H1 (cell line): ENCODE measurements at regions not wholly inside any gene's neighbourhood (a gene's known extent, or its start where the extent isn't known, plus 50 kb on each side); places are given as distances from the start of the nearest gene placed in this dataset.

ENCODE experiments used
- CTCF ChIA-PET: fragments of 300-600 bp; sonication (Branson Sonifier 250); formaldehyde crosslinking; loops from one replicate; lab custom pipeline; 2021; ENCODE audit not compliant: partially characterized antibody; lab: Charles Lee
- POLR2A ChIA-PET: fragments of 300-600 bp; sonication (Branson Sonifier 250); formaldehyde crosslinking; loops from one replicate; lab custom pipeline; 2021; ENCODE audit warnings: inconsistent platforms; ENCODE audit not compliant: partially characterized antibody; lab: Charles Lee
- DNase-seq, 2 experiments: peaks; one replicate each; pipeline versions ENCODE4 v3.0.0 to v3.0.0-alpha.2; 2010 to 2022; ENCODE audit warnings: low spot score in 2 of 2, low read depth in 1 of 2, mixed read lengths in 1 of 2
- FAIRE-seq: peaks from 2 replicates; lab custom pipeline; 2011; peaks lifted over from hg19 to GRCh38; lab: Jason Lieb, UNC
- H2AFZ ChIP-seq: 2 replicates; pipeline ENCODE4 v1.8.1; 2012; ENCODE audit warnings: low read length, inconsistent platforms
- H2AK5ac ChIP-seq: 2 replicates; pipeline ENCODE4 v1.6.1; 2013; ENCODE audit warnings: low read depth, low read length
- H2BK120ac ChIP-seq: replicated peaks from 2 replicates; pipeline ENCODE3; 2013; ENCODE audit warnings: low read depth, low read length, inconsistent platforms
- H2BK12ac ChIP-seq: 2 replicates; pipeline ENCODE4 v1.6.1; 2013; ENCODE audit warnings: low read depth, low read length
- H2BK15ac ChIP-seq: 2 replicates; pipeline ENCODE4 v1.6.1; 2013; ENCODE audit warnings: low read length
- H2BK20ac ChIP-seq: 2 replicates; pipeline ENCODE4 v1.6.1; 2013; ENCODE audit warnings: low read length
- H2BK5ac ChIP-seq: 2 replicates; pipeline ENCODE4 v1.6.1; 2013; ENCODE audit warnings: low read depth, low read length
- H3K14ac ChIP-seq: 2 replicates; pipeline ENCODE4 v1.6.1; 2013; ENCODE audit warnings: inconsistent platforms; ENCODE audit not compliant: insufficient read length
- H3K18ac ChIP-seq: 2 replicates; pipeline ENCODE4 v1.6.1; 2013; ENCODE audit warnings: low read length; ENCODE audit errors: extremely low read depth
- H3K23ac ChIP-seq: 2 replicates; pipeline ENCODE4 v1.6.1; 2013; ENCODE audit warnings: inconsistent platforms; ENCODE audit not compliant: insufficient read length
- H3K23me2 ChIP-seq: 2 replicates; pipeline ENCODE4 v1.6.1; 2013; ENCODE audit warnings: low read depth, low read length
- H3K27ac ChIP-seq: 2 replicates; pipeline ENCODE4 v1.6.1; 2011; ENCODE audit warnings: low read depth, low read length, inconsistent platforms
- H3K27me3 ChIP-seq, 4 experiments: replicated peaks in 1 of 4; 1 replicate in 1 of 4; 2 replicates in 3 of 4; pipeline versions ENCODE4 v1.6.1 to v1.8.1; 2011 to 2013; ENCODE audit warnings: low read length in 3 of 4, mild to moderate bottlenecking in 3 of 4, inconsistent platforms in 2 of 4, mixed read lengths in 2 of 4, moderate library complexity in 1 of 4; ENCODE audit not compliant: control insufficient read depth in 3 of 4, insufficient read depth in 3 of 4; ENCODE audit errors: extremely low read depth in 1 of 4
- H3K36me3 ChIP-seq, 4 experiments: 2 replicates each; pipeline versions ENCODE4 v1.6.1 to v1.8.1; 2011 to 2013; ENCODE audit warnings: mild to moderate bottlenecking in 4 of 4, low read length in 3 of 4, moderate library complexity in 2 of 4, control low read depth in 1 of 4, inconsistent platforms in 1 of 4; ENCODE audit not compliant: insufficient read depth in 4 of 4, control insufficient read depth in 2 of 4
- H3K4ac ChIP-seq: replicated peaks from 2 replicates; pipeline ENCODE3; 2013; ENCODE audit warnings: low read length, low read depth, mixed read lengths, inconsistent platforms; ENCODE audit not compliant: insufficient read length
- H3K4me1 ChIP-seq, 4 experiments: replicated peaks in 1 of 4; 1 replicate in 1 of 4; 2 replicates in 3 of 4; pipeline versions ENCODE4 v1.6.1 to v1.8.1; 2011 to 2013; ENCODE audit warnings: low read length in 3 of 4, inconsistent platforms in 2 of 4, mixed read lengths in 1 of 4; ENCODE audit not compliant: insufficient read depth in 4 of 4, control insufficient read depth in 3 of 4
- H3K4me2 ChIP-seq, 2 experiments: 2 replicates each; pipeline versions ENCODE4 v1.6.1 to v1.8.1; 2011 to 2013; ENCODE audit warnings: low read depth in 2 of 2, low read length in 2 of 2, control low read depth in 1 of 2, inconsistent platforms in 1 of 2, mild to moderate bottlenecking in 1 of 2; ENCODE audit not compliant: insufficient read depth in 1 of 2
- H3K4me3 ChIP-seq, 4 experiments: fragments of 200-600, 300-600 bp in 1 of 4; sonication (generic), shearing (Covaris generic), sonication (Bioruptor Twin) in 1 of 4; 2 replicates each; pipeline versions ENCODE4 v1.5.1 to v1.8.1; 2011 to 2016; ENCODE audit warnings: low read length in 4 of 4, low read depth in 3 of 4, control low read depth in 2 of 4, inconsistent platforms in 2 of 4, mild to moderate bottlenecking in 2 of 4, mixed read lengths in 1 of 4, moderate library complexity in 1 of 4; ENCODE audit not compliant: insufficient read depth in 2 of 4; ENCODE audit errors: extremely low read depth in 1 of 4
- H3K56ac ChIP-seq: replicated peaks from 2 replicates; pipeline ENCODE3; 2013; ENCODE audit warnings: low read depth, mild to moderate bottlenecking, mixed read lengths, low read length, inconsistent platforms; ENCODE audit not compliant: insufficient read length
- H3K79me1 ChIP-seq: 2 replicates; pipeline ENCODE4 v1.6.1; 2013; ENCODE audit warnings: low read depth, low read length, control low read depth
- H3K79me2 ChIP-seq, 2 experiments: 2 replicates each; pipeline versions ENCODE4 v1.6.1 to v1.8.1; 2012 to 2013; ENCODE audit warnings: low read length in 2 of 2, mild to moderate bottlenecking in 2 of 2, inconsistent platforms in 1 of 2; ENCODE audit not compliant: insufficient read depth in 2 of 2, control insufficient read depth in 1 of 2
- H3K9ac ChIP-seq, 4 experiments: replicated peaks in 1 of 4; 1 replicate in 1 of 4; 2 replicates in 3 of 4; pipeline versions ENCODE4 v1.6.1 to v1.8.1; 2011 to 2013; ENCODE audit warnings: low read depth in 3 of 4, low read length in 3 of 4, control low read depth in 2 of 4, mild to moderate bottlenecking in 2 of 4, moderate library complexity in 2 of 4, inconsistent platforms in 1 of 4; ENCODE audit errors: extremely low read depth in 1 of 4
- H3K9me3 ChIP-seq, 2 experiments: 2 replicates each; pipeline versions ENCODE4 v1.6.1 to v1.8.1; 2012 to 2013; ENCODE audit warnings: mild to moderate bottlenecking in 2 of 2, moderate library complexity in 2 of 2, control low read depth in 1 of 2, inconsistent platforms in 1 of 2, low read depth in 1 of 2, low read length in 1 of 2, mixed read lengths in 1 of 2; ENCODE audit not compliant: insufficient read depth in 2 of 2
- H4K20me1 ChIP-seq, 2 experiments: replicated peaks in 1 of 2; 2 replicates each; pipeline versions ENCODE3 to v1.8.1; 2011 to 2013; ENCODE audit warnings: inconsistent platforms in 2 of 2, low read length in 2 of 2, mild to moderate bottlenecking in 1 of 2; ENCODE audit not compliant: insufficient read depth in 2 of 2, control insufficient read depth in 1 of 2
- H4K5ac ChIP-seq: 2 replicates; pipeline ENCODE4 v1.6.1; 2013; ENCODE audit warnings: low read length, low read depth, mixed read lengths, inconsistent platforms; ENCODE audit not compliant: insufficient read length
- H4K8ac ChIP-seq: 2 replicates; pipeline ENCODE4 v1.8.0; 2013; ENCODE audit warnings: mild to moderate bottlenecking, moderate library complexity, low read length, inconsistent platforms; ENCODE audit not compliant: insufficient read depth; ENCODE audit errors: extremely low read depth
- H4K91ac ChIP-seq: replicated peaks from 2 replicates; pipeline ENCODE3; 2013; ENCODE audit warnings: low read length, mixed read lengths, inconsistent platforms; ENCODE audit not compliant: insufficient read length
- ATF3 ChIP-seq: IDR thresholded peaks from 2 replicates; pipeline ENCODE4 v1.6.1; 2011; ENCODE audit warnings: low read depth, mild to moderate bottlenecking, low read length; ENCODE audit not compliant: insufficient read depth
- BACH1 ChIP-seq: IDR thresholded peaks from 2 replicates; pipeline ENCODE4 v1.6.1; 2012; ENCODE audit warnings: low read length, improper control_type of control experiment
- BRCA1 ChIP-seq: IDR thresholded peaks from 2 replicates; pipeline ENCODE4 v1.6.1; 2012; ENCODE audit warnings: low read depth, low read length, improper control_type of control experiment
- EP300 ChIP-seq, 2 experiments: IDR thresholded peaks; 1 replicate in 1 of 2; 2 replicates in 1 of 2; pipeline ENCODE4 v1.6.1; 2011 to 2012; ENCODE audit warnings: low read depth in 2 of 2, low read length in 2 of 2, mild to moderate bottlenecking in 2 of 2, borderline replicate concordance in 1 of 2, inconsistent platforms in 1 of 2, moderate library complexity in 1 of 2
- HDAC2 ChIP-seq, 2 experiments: fragments of 300-600 bp in 1 of 2; sonication (generic) in 1 of 2; IDR thresholded peaks; 2 replicates each; pipeline ENCODE4 v1.6.1; 2011 to 2012; ENCODE audit warnings: low read depth in 2 of 2, low read length in 2 of 2, mild to moderate bottlenecking in 2 of 2, moderate library complexity in 2 of 2, borderline replicate concordance in 1 of 2, inconsistent platforms in 1 of 2
- HDAC6 ChIP-seq: IDR thresholded peaks from one replicate; pipeline ENCODE4 v1.7.1; 2012; ENCODE audit warnings: low read depth, mild to moderate bottlenecking, inconsistent platforms, low read length, moderate library complexity
- MAFK ChIP-seq: IDR thresholded peaks from 2 replicates; pipeline ENCODE4 v1.6.1; 2012; ENCODE audit warnings: low read depth, mild to moderate bottlenecking, improper control_type of control experiment, low read length
- POLR2AphosphoS5 ChIP-seq: IDR thresholded peaks from 2 replicates; pipeline ENCODE4 v1.6.1; 2011; ENCODE audit warnings: low read depth, low read length
- RBBP5 ChIP-seq: IDR thresholded peaks from 2 replicates; pipeline ENCODE4 v1.7.1; 2012; ENCODE audit warnings: low read depth, mild to moderate bottlenecking, inconsistent platforms, low read length, moderate library complexity, borderline replicate concordance
- RNF2 ChIP-seq: fragments of 200-900, 300-1000 bp; sonication (generic); IDR thresholded peaks from 2 replicates; pipeline ENCODE4 v1.7.1; 2016; ENCODE audit warnings: borderline replicate concordance, low read depth, mild to moderate bottlenecking, antibody characterized with exemption, low read length; ENCODE audit not compliant: poor library complexity, severe bottlenecking; ENCODE audit errors: missing control alignments
- SIX5 ChIP-seq: IDR thresholded peaks from 2 replicates; pipeline ENCODE4 v1.6.1; 2011; ENCODE audit warnings: mild to moderate bottlenecking, low read depth, low read length
- SP4 ChIP-seq: IDR thresholded peaks from 2 replicates; pipeline ENCODE4 v1.6.1; 2012; ENCODE audit warnings: low read length, inconsistent platforms
- TAF7 ChIP-seq: optimal IDR thresholded peaks from 2 replicates; pipeline ENCODE3; 2011; ENCODE audit warnings: low read depth, mild to moderate bottlenecking, inconsistent platforms, low read length, moderate library complexity, borderline replicate concordance
- TCF12 ChIP-seq: IDR thresholded peaks from 2 replicates; pipeline ENCODE4 v1.6.1; 2011; ENCODE audit warnings: low read depth, mild to moderate bottlenecking, low read length
- WGBS, 2 experiments: shearing (Covaris generic) in 1 of 2; methylation state at CpG; one replicate each; pipeline versions ENCODE4 v1.1.6 to v1.1.7; 2013 to 2015; ENCODE audit warnings: low lambda C conversion rate in 2 of 2, mixed read lengths in 2 of 2, inconsistent platforms in 1 of 2, low coverage in 1 of 2, missing lambda C conversion rate in 1 of 2; ENCODE audit not compliant: insufficient replicate concordance in 2 of 2, insufficient coverage in 1 of 2, insufficient read length in 1 of 2; ENCODE audit errors: extremely low coverage in 1 of 2, missing lambda C conversion rate in 1 of 2; 5-methylcytosine and 5-hydroxymethylcytosine counted together

- H3K56ac ChIP-seq, result no peak overlapping the region
- no peaks in the 10 kb centered on the region for H3K23me2 ChIP-seq
- no peak overlapping the region for H2BK20ac ChIP-seq
- no peak overlapping the region for H3K27ac ChIP-seq
- ChIA-PET POLR2A (no interaction called here), CTCF (interaction anchor here (0.7 kb wide), 1 partner anchor 101 kb away, joined by 3 read pairs; no protein-coding TSS in a partner anchor)
- no peak overlapping the region for H3K14ac ChIP-seq
- no peak overlapping the region for H4K91ac ChIP-seq
- no peak overlapping the region for H3K23ac ChIP-seq
- no peak overlapping the region for H2BK5ac ChIP-seq
- no peaks in the 10 kb centered on the region for H3K79me2 ChIP-seq
- no peak overlapping the region for H3K4me2 ChIP-seq
- DNase-seq (no peak), FAIRE-seq (no peak)
- H2AFZ ChIP-seq, result no peak overlapping the region
- H2BK12ac ChIP-seq, result no peak overlapping the region
- no peak overlapping the region for H2BK15ac ChIP-seq
- H3K18ac ChIP-seq, result no peak overlapping the region
- H4K8ac ChIP-seq, result no peak overlapping the region
- H3K4ac ChIP-seq, result no peak overlapping the region
- H3K27me3 ChIP-seq, result peaks cover 0 to 1% (median 0%) of the 10 kb centered on the region in 4 experiments; a peak in 1 of 7 replicates
- H4K5ac ChIP-seq, result no peak overlapping the region
- no peaks in the 10 kb centered on the region for H3K4me1 ChIP-seq
- no peaks in the 10 kb centered on the region for H3K9me3 ChIP-seq
- no peaks in the 10 kb centered on the region for H3K36me3 ChIP-seq
- H2BK120ac ChIP-seq, result no peak overlapping the region
- H3K9ac ChIP-seq, result no peak overlapping the region
- no peaks in the 10 kb centered on the region for H3K79me1 ChIP-seq
- no peak overlapping the region for H3K4me3 ChIP-seq
- H2AK5ac ChIP-seq, result no peak overlapping the region
- 92% methylated on average over 3 of the region's 3 CpGs; no CpG with 5 or more reads in 1 of the 2 experiments for WGBS, 2 experiments
- no peaks in the 10 kb centered on the region for H4K20me1 ChIP-seq
- TF ChIP-seq HDAC2 (IDR thresholded peaks at IDR 0.05; ENCODE audit: borderline replicate concordance in 1 of 2, low read depth in 2 of 2, low read length in 2 of 2) (no peak), BRCA1 (no peak), TCF12 (no peak), RBBP5 (no peak), RNF2 (no peak), POLR2AphosphoS5 (no peak), HDAC6 (no peak), SP4 (no peak), EP300 (IDR thresholded peaks at IDR 0.05; ENCODE audit: borderline replicate concordance in 1 of 2, low read depth in 2 of 2, low read length in 2 of 2) (no peak), ATF3 (no peak), TAF7 (no peak), MAFK (no peak), BACH1 (no peak), SIX5 (no peak)
Observed at GRCh38 chr16:76984196-76984595, 206.8 kb upstream of the MON1B start.
